GM18519 (cell line): ENCODE measurements at regions not wholly inside any gene's neighbourhood (a gene's known extent, or its start where the extent isn't known, plus 50 kb on each side); places are given as distances from the start of the nearest gene placed in this dataset.
"Not testable (repeated sequence)": the region's sequence is repeated elsewhere in the genome, so short reads cannot be mapped to it uniquely, and the experiment has no call there.

Experiments
- ATAC-seq: cut with Tn5 transposase; IDR thresholded peaks from one replicate; pipeline ENCODE4 v1.9.1; 2021; ENCODE audit warnings: mild to moderate bottlenecking, moderate library complexity; ENCODE audit not compliant: unreplicated experiment, low FRiP score

DNA sequence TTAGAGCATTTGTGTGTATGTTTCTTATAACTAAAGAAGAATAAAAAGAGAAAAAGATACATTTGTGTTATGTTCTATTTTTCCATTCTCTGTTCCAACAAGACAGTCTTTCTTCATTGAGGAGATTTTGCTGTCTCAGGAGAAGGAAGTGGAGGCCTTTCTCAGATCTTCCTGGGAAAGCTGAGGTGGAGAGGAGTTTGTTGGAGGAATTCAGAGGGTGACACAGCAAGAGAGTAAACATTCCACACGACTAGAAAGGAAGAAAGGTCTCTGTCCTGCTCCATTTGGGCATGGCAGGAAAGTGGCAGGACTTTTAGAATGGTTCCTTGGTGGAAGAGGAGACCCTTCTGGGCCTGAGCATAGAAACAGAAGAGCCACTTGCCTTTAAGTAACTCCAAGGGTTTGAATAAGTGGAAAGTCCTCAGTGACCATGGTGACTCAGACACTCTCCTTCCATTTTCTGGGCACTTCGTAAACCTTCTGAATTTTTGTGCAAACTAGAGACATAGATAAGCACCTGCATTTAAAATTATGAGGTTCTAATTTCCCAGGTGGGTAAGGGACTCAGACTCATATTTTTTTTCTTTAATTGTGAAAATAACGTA, 52.3 kb upstream of the COL5A2 start:
- ATAC-seq, result no peak

- peak; percentile 85 for ATAC-seq
Observed at GRCh38 chr2:189232759-189233406, 53.3 kb upstream of the COL5A2 start.

- ATAC-seq, result no peak
Observed at GRCh38 chr2:189233527-189233926, 54.0 kb upstream of the COL5A2 start.

- no peak for ATAC-seq
Observed at GRCh38 chr2:189234991-189235390, 55.4 kb upstream of the COL5A2 start.

- ATAC-seq, result no peak
Observed at GRCh38 chr2:189236066-189236465, 56.5 kb upstream of the COL5A2 start.

DNA sequence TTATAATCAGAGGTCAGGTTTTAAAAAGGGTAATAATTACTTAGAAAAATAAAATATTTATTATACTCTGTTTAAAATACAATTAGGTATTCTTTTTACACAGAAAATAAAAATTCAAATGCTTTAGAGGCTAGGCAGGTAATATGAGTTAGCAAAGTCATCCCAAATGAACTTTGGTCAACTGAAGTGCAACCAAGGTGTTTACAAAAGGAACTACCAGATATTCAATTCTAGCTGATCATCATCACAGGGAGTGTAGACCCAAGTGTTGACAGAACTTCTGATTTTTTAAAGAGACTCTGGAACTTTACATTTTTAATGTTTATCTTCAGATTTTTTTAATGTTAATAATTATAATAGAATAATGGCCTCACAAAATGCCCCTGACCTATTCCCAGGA, 59.3 kb upstream of the COL5A2 start:
- ATAC-seq, result no peak

DNA sequence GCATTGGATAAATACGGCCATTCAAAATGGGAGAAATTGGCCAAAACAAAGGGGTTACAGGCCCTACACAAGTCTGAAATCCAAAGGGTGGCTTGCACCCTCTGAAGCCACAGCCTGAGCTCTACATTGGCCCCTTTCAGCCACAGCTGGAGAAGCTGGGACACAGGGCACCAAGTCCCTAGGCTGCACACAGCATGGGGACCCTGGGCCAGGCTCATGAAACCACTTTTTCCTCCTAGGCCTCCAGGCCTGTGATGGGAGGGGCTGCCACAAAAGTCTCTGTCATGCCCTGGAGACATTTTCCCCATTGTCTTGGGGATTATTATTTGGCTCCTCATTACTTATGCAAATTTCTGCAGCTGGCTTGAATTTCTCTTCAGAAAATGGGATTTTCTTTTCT, 64.3 kb upstream of the COL5A2 start:
- not testable (repeated sequence) for ATAC-seq

GRCh38 chr2:189247276-189247675, 67.7 kb upstream of the COL5A2 start:
- no peak for ATAC-seq

- no peak for ATAC-seq
Observed at GRCh38 chr2:189248141-189248540, 68.6 kb upstream of the COL5A2 start.

DNA sequence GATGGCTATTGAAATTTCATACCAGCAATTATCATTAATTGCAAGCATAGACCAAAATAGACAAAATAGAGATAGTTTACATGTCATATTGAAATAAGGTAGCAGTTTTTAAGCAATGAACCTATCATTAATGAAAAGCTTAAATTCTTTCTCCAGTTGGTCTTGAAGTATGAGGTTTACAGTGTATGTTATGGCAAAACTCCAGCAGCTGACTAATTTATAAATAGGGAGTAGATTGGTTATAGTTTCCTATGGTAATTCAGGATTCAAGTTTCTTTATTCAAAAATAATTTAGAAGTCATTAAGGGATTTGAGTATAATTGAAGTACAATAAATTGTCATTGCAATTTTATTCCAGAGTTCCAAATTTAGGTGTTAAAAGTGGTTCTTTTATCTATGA, 69.6 kb upstream of the COL5A2 start:
- no peak for ATAC-seq

- no peak for ATAC-seq
Observed at GRCh38 chr2:189249901-189250300, 70.3 kb upstream of the COL5A2 start.

- ATAC-seq, result no peak
Observed at GRCh38 chr2:189252991-189253675, 73.6 kb upstream of the COL5A2 start.

DNA sequence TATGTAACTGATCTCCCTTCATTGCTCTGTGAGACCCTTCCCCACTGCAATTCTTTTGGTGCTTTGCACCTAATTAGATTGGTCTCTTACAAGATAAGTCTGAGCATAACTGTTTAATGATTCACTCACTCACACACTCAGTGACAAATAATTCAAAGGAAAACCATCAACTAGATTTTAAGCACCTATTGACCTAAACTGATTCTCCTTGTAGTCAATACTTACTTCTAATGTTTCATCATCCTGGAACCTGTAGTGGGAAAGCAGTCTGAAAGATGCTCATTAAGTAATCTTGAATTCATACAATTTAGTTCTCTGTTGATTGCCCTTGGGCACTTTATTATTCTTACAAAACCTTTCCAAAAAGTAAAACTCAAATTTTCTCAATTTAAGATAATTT, 74.3 kb upstream of the COL5A2 start:
- ATAC-seq, result no peak

GRCh38 chr2:189254268-189254883, 74.8 kb upstream of the COL5A2 start:
- no peak for ATAC-seq

- ATAC-seq, result no peak
Observed at GRCh38 chr2:189255711-189256110, 76.2 kb upstream of the COL5A2 start.

DNA sequence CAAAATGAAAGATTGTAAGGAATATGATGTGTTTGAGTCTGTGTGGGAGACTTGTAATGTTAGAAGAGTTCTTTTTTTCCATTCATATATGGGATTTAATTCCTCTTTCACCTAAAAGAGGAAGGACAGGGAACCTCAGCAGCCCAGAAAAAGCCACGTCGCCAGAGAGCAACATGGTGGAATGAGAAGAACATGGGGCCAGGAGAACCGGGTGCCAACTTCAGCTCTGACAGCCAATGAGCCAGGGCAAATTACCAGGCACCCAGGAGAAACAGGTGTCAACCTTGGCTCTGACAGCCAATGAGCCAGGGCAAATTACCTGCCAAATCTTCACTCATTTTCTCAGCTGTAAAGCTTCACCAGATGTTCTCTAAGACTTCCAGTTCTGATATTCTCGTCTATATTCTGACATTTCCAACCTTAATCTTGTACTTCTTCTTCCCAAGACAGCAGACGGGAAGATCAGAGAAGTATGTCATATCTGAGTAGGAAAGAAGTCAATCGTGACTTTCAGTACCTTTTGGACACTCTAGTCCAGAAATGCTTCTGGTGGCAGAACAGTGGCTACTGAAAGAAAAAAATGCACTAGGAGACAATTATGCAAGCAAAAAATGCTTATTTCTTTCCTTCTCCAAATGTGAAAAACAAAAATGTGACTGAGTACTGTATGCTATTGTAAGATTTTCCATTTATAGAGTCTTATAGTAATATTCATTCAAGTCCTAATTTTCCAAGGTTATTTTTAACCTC, 79.2 kb upstream of the COL5A2 start:
- ATAC-seq, result no peak

DNA sequence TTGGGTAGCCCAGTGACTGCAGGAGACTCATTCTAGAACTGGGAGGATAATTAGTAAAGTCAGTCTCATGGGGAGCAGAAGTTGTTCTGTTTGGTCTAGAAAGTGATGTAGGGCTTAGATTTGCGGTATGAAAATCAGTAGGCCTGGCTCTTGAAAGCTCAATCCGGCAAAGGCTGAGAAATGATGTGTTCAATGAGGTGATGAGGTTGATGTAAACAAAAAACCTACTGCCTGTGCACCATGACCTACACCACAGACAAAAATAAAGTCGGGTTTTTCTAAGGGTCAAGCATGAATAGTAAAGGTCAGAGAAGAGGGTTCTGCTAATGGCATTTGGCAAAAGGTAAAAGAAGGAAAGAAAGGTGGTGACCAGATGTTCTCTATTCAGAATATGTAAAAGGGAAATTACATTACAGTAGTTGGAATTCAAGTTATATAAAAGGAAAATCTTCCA, 80.8 kb upstream of the COL5A2 start:
- no peak for ATAC-seq

DNA sequence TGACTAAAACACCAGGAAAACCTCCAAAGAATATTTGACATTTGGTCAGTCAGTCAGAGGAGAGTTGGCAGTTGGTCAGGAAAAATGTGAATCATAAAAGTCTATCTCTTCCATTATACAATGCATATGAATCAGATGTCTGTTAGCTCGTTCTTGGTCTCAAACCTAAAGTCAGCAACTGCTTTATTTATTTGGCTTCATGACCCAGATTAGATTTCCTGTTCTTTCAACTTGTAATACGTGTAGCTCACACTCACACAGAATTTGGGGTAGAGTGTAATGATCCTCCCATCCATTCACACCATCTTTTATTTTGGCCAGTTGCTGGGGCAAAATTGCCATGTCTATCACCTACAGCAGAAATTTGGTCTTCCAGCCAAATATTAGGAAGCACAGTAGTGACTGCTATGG, 81.9 kb upstream of the COL5A2 start:
- ATAC-seq, result no peak

GRCh38 chr2:189261916-189262315, 82.4 kb upstream of the COL5A2 start:
- no peak for ATAC-seq

DNA sequence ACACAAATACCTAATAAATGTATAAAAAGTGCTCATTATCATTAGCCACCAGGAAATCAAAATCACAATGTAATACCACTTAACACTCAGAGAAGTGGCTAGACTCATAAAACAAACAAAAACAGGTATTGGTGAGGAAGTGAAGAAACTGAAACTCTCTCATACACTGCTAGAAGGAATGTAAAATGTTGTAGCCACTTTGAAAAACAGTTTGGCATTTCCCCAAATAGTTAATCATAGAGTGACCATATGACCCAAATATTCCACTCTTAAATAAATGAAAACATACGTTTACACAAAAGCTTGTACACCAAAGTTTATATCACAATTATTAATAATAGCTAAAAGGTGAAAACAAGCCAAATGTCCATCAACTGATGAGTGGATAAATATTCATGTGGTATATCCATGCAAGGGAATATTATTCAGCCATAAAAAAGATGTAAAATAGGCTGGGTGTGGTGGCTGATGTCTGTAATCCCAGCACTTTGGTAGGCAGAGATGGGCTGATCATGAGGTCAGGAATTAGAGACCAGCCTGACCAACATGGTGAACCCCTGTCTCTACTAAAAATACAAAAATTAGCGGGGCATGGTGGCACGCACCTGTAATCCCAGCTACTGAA, 86.2 kb upstream of the COL5A2 start:
- ATAC-seq, result no peak
